GM12875 (cell line): ENCODE measurements at regions not wholly inside any gene's neighbourhood (a gene's known extent, or its start where the extent isn't known, plus 50 kb on each side); places are given as distances from the start of the nearest gene placed in this dataset.

Experiments used
- H3K4me3 ChIP-seq: one replicate; pipeline ENCODE4 v1.5.1; 2011; ENCODE audit warnings: low read depth, low read length, control low read depth
- TF ChIP-seq, protein P1 (sequence below): IDR thresholded peaks from 2 replicates; pipeline ENCODE4 v1.5.1; 2011; ENCODE audit warnings: low read depth, mild to moderate bottlenecking, control low read depth, inconsistent platforms, low read length, moderate library complexity, borderline replicate concordance; ENCODE audit not compliant: insufficient read depth

DNA sequence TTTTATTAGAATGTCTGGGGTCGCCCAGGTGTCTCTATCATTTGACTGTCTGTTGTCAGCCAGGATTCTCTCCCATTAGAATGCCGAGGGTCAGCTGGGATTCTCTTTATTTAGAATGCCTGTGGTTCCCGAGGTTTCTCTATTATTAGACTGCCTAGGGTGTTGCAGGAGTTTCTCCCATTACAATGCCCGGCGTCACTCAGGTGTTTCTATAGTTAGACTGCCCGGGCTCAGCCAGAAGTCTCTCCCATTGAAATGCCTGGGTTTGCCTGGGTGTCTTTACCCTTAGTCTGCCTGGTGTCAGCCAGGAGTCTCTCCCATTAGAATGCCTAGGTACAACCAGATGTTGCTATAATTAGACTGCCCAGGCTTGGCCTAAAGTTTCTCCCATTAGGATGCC lies 2252.0 kb downstream of the TP53TG3F start:
- H3K4me3 ChIP-seq, result no peak overlapping the region
- TF ChIP-seq, protein P1, sequence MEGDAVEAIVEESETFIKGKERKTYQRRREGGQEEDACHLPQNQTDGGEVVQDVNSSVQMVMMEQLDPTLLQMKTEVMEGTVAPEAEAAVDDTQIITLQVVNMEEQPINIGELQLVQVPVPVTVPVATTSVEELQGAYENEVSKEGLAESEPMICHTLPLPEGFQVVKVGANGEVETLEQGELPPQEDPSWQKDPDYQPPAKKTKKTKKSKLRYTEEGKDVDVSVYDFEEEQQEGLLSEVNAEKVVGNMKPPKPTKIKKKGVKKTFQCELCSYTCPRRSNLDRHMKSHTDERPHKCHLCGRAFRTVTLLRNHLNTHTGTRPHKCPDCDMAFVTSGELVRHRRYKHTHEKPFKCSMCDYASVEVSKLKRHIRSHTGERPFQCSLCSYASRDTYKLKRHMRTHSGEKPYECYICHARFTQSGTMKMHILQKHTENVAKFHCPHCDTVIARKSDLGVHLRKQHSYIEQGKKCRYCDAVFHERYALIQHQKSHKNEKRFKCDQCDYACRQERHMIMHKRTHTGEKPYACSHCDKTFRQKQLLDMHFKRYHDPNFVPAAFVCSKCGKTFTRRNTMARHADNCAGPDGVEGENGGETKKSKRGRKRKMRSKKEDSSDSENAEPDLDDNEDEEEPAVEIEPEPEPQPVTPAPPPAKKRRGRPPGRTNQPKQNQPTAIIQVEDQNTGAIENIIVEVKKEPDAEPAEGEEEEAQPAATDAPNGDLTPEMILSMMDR, result no peak

DNA sequence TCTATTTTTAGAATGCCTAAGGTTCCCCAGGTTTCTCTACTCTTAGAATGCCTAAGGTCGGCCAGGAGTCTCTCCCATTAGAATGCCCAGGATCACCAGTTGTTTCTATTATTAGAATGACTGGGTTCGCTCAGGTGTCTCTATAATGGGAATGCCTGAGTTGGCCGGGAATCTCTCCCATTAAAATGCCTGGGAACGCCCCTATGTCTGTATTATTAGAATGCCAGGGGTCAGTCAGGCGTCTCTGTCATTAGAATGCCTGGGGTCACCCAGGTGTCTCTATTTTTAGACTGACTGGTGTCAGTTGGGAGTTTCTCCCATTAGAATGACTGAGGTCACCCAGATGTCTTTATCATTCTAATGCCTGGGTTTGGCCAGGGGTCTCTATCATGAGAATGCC lies 2252.5 kb downstream of the TP53TG3F start:
- TF ChIP-seq, protein P1, result no peak
- H3K4me3 ChIP-seq, result no peak overlapping the region

GRCh38 chr16:35713762-35714650 lies 2254.6 kb downstream of the TP53TG3F start:
- H3K4me3 ChIP-seq, result no peak overlapping the region
- TF ChIP-seq, protein P1, result no peak

DNA sequence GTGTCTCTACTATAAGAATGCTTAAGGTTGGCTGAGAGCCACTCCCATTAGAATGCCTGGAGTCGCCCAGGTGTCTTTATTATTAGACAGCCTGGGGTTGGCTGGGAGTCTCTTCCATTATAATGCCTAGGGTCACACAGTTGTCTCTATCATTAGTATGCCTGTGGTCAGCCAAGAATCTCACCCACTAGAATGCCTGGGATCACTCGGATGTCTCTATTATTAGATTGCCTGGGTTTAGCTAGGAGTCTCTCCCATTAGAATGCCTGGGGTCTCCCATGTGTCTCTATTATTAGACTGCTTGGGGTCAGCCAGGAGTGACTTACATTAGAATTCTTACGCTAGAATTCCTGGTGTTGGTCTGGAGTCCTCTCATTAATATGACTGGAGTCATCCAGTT lies 2255.3 kb downstream of the TP53TG3F start:
- TF ChIP-seq, protein P1, result no peak
- no peak overlapping the region for H3K4me3 ChIP-seq

DNA sequence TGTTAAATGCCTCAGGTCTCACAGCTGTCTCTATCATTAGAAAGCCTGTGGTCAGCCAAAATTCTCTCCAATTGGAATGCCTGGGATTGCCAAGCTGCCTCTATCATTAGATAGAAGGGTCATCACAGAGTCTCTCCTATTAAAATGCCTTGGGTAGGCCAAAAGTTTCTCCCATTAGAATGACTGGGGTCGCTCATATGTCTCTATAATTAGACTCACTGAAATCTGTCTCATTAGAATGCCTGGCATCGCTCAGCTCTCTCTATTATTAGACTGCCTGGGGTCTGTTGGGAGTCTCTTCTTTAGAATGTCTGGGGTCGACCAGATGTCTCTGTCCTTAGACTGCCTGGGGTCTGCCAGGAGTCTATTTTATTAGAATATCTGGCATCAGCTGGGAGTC lies 2265.1 kb downstream of the TP53TG3F start:
- H3K4me3 ChIP-seq, result no peak overlapping the region
- TF ChIP-seq, protein P1, result no peak

- TF ChIP-seq, protein P1, result no peak
Observed at GRCh38 chr16:35725949-35726348, 2266.5 kb downstream of the TP53TG3F start.

GRCh38 chr16:35730251-35730650 lies 2270.8 kb downstream of the TP53TG3F start:
- no peak overlapping the region for H3K4me3 ChIP-seq

More at GRCh38 chr16:35725949-35726348, 2266.5 kb downstream of the TP53TG3F start:
- no peak overlapping the region for H3K4me3 ChIP-seq

More at GRCh38 chr16:35730251-35730650, 2270.8 kb downstream of the TP53TG3F start:
- TF ChIP-seq, protein P1, result no peak
